Amniotic epithelial cell (primary cell): ENCODE measurements at regions not wholly inside any gene's neighbourhood (a gene's known extent, or its start where the extent isn't known, plus 50 kb on each side); places are given as distances from the start of the nearest gene placed in this dataset.

Experiments
- DNase-seq: peaks from one replicate; pipeline ENCODE4 v3.0.0-alpha.2; 2010; ENCODE audit warnings: low read depth

DNA sequence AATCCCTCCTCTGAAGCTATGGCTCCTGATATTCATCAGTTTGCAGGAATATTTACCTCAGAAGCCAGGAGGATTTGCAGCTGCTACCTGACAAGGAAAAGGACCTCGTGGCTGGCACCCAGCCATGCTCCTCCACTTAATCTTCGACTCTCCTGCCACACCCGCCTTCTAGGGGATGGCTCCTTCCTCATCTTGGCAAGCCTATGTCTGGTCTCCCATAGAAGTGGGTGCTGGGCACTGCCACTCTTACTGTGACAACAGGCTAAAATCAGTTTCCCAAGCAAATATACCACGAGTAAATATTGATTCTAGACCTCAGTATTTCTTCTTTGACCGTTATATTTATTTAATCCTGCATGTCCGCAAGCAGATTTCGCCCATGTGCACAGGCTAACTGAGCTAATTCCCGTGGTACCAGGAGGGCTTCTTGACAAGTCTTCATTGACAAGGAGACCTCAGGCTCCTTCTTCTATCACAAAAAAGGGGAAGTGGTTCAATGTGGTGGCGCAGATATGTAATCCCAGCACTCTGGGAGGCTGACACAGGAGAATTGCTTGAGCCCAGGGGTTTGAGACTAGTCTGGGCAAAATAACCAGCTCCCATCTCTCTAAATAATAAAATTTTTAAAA lies 52.6 kb upstream of the DCTD start:
- DNase-seq, result no peak

DNA sequence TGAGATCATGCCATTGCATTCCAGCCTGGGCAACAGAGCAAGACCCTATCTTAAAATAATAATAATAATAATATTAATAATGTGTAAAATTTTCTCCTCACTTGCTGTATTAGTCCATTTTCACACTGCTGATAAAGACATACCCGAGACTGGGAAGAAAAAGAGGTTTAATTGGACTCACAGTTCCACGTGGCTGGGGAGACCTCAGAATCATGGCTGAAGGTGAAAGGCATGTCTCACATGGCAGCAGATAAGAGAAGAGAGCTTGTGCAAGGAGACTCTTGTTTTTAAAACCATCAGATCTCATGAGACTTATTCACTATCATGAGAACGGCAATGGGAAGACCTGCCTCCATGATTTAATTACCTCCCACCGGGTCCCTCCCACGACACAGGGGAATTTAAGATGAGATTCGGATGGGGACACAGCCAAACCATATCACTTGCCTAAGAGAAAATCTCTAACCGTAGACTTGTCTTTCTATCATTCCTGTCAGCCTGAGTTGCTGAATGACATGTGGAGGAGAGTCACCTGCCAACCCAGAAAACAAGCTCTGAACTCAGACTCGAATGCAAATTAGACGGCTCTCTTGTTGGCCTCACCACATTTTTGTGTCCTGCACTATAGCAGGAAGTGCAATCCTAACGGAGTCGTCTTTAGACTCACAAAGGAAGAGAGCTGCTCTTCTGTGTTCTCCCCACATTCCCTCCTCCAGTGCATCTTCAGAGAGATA lies 51.9 kb upstream of the DCTD start:
- DNase-seq, result no peak

DNA sequence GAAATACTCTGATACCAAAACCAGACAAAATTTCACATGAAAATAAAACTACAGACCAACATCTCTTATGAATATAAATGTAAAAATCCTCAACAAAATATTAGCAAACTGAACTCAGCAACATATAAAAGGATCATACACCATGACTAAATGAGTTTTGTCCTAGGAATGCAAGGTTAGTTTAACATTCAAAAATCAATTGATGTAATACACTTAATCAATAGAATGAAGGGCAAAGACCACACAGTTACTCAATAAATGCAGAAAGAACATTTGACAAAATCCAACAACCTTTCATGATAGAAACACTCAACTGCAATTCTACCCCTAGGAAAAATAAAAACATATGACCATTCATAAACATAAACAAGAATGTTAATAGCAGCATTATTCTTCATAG lies 50.2 kb upstream of the DCTD start:
- no peak for DNase-seq
